ENCODE measurements at regions not wholly inside any gene's neighbourhood (a gene's known extent, or its start where the extent isn't known, plus 50 kb on each side); places are given as distances from the start of the nearest gene placed in this dataset.

DNA sequence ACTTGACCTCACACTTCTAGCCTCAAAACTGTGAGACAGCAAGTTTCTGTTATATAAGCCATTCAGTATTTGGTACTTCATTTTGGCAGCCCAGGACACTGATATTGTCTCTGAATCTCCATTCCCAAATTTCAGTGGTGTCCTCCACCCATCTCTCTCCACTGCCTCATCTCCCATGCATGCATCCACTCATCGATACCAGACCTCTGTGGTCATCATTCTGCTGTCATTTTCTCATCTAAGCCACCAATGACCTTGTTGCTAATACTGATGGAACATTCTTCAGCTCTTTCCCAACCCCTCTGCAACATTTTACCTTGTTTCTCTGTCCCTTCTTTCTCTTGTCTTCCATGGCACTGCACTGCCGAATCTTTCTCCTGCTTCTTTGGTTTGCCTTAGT, 221.8 kb downstream of the SNX18 start:
- DNase-seq, result no peak

- no peak for DNase-seq
Measured at GRCh38 chr5:54738973-54739367, 221.4 kb downstream of the SNX18 start.

DNA sequence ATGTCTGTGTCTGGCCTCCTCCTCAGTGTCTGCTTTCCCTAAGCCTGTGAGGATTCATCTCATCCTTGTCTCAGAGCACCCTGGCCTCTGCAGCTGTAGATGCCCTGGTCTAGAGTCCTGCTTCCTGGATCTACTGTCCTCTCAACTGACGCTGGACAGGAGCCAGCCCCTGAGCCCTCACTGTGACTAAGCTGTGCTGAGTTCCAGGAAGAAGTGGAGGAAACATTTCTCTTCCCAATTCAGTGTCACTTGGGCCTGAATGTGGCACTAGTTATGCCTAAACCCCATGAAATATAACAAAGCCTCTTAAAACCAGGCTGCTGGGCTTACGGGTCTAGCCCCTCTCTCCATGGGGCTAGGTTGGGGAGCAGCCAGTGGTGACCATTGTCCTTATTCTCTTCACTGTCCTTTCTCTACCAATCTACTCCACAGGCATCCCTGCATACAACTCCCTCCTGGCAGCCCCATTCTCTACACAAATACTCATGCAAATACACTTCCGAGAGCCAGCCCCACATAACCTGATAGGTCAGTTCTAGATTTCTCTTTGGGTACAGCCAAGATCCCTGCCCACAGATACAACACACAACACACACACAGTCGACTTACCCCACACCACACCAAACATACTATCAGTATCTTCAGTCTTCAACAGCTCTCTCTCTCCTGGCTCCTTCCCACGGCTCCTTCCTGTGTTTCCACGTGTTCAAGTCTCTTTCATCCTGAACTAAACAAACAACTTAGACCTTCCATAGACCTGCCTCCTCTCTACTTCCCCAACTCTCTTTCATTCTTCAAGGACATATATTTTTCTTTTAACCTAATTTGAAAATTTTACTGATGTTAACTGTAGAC, 220.8 kb downstream of the SNX18 start:
- no peak for DNase-seq

- no peak for DNase-seq
Measured at GRCh38 chr5:54736003-54736797, 218.6 kb downstream of the SNX18 start.

GRCh38 chr5:54733101-54733500, 215.5 kb downstream of the SNX18 start:
- no peak for DNase-seq

DNA sequence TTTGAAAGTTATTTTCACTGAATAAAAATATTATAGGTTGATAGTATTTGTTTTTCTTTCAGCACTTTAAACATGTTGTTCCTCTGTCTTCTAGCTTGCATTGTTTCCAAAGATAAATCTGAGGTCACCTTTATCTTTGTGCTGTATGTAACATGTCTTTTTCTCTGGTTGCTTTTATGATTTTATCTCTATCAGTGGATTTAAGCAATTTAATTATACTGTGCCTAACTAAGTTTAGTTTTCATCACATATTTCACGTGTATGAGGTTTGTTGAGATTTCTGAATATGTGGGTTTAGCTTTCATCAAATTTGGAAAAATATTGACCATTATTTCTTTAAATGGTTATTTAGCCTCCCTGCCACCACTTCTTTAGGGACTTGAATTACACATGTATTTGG, 214.5 kb downstream of the SNX18 start:
- no peak for DNase-seq

DNA sequence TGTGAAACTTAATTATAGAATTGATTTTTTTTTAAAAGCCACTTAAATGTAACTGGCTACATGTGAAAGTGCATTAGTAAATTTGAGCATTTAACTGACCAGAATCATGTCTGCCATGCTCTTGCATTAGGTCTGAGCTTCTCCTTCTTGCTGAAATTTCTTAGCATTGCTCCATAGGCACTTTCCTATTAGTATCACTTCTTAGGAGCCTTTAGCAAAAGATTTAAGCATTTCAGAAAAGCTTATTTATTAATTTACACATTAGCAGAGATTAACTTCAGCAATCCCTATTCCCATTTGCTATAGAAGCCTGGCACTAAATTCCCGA, 211.0 kb downstream of the SNX18 start:
- no peak for DNase-seq

- DNase-seq, result no peak
Measured at GRCh38 chr5:54727874-54728587, 210.5 kb downstream of the SNX18 start.

DNA sequence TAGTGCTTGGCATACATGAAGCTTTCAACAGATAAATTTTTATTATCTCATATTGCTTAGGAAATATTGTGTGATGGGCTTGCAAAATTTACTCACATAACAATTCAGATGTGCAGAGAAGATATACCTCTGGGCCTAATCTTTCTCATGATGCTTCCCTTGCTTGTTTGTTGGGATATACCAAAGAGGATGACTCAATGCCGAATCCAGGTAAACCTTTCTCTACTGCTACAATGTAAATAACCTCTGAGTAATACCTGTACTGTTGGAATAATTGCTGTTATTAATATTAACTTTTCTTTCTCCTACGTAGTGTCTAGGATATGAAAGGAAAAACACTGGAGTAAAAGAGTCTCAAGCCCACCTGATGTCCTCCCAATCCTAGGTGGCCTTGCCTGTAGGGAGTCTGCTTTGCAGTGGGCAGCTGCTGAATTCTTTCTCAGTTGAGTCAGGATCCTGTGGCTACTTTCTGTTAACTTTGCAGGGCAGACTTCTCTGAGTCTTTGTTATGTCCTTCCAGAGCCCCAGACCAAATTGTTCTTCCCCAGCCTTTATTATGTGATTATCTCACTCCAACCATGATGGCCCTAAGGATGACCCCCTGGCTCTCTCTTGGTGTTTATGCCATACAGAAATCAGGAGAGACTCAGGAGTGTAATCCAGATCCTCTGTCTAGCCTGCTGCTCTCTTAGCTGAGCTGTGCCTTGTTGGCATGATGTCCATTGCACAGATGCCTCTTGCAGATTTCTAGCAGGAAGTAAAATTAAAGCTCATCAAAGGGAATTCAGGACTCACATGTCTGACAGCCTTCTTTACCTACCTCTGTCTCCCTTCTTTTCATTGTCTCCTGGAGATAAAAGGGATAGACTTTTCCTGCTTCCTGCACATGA, 208.1 kb downstream of the SNX18 start:
- DNase-seq, result no peak

- no peak for DNase-seq
Measured at GRCh38 chr5:54722846-54723433, 205.4 kb downstream of the SNX18 start.

DNA sequence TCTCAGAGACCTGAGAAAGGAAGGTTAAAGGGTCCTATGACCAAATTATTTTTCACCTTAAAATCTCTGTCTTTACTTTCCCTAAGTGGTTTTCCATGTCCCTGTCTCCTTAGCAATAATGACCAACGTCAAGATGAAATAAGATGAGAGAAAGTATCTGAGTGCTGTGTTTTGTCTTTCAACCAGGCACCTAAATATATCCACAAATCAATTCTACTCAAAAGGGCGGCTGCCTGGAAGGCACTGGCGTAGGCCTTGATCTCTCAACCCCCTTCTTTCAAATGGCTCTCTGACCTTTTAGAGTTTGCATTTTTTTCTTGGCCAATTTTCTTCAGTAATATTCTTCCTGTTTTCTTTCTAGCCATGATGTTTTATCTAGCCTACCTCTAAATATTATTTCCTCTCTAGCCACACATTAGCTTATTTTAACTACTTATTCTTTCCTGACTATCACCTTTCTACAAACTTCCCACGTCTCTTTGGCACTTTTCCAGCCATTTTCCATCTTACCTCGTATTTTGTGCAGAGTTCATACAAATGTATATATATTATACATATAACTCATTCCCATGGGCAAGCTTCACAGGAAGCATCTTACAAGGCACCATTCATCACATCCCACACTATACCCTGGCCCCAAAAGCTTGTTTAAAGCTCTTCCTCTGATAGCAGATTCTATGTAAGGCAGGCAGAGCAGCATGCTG, 204.5 kb downstream of the SNX18 start:
- DNase-seq, result no peak

- no peak for DNase-seq
Measured at GRCh38 chr5:54721116-54721515, 203.6 kb downstream of the SNX18 start.

GRCh38 chr5:54720341-54720740, 202.8 kb downstream of the SNX18 start:
- DNase-seq, result no peak

DNA sequence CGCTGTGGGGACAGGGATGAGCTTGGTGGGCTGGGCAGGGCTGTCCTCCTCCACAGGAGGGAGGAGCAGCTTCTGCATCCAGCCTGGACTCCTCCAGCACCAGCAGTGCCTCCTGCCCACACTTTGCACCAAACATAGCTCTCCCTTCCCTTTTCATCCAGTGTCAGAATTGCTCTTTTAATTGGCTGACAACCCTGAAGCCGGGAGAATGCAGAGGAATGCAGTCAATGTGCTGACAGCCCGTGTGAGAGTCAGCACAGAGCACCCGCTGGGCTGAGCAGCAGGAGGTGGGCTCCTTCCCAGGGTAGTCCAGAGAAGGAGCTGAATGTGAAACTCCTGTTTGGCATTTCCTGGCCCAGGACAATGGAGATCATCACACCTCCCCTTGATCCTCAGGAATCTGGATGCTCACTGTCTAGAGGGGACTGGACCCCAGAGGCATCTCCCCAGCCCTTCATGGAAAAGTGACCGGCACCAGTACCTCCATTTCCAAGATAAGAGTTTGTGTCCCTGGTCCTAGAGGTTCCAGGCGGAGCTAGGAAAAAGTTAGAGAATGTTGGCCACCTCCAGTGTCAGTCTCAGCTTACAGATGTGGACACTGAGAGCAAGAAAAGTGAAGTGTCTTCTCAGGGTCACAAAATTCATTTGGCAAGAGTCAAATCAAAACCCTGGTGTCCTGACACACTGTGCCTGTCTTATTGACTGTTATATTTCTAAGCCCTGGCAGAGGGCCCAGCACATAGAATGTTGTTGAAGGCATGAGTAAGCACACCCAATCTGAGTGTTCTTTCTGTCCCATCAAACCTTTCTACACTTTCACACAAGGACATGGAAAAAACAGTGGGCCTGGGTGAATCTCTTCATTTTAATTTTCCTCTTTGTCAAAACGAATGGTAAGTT, 202.1 kb downstream of the SNX18 start:
- DNase-seq, result peak; percentile 36

- no peak for DNase-seq
Measured at GRCh38 chr5:54718656-54719055, 201.1 kb downstream of the SNX18 start.

DNA sequence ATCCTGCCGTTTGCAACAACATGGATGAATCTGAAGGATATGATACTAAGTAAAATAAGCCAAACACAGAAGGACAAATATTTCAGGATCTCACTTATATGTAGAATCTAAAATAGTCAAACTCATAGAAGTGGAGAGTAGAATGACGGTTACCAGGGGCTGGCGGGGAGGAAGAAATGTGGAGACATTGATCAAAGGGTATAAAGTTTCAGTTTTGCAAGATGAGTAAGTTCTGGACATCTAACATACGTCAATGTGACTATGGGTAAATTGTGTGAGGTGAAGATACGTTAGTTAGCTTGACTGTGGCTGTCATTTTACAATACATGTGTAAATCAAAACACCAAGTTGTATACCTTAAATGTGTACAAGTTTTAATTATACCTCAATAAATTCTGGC, 200.3 kb downstream of the SNX18 start:
- DNase-seq, result peak; percentile 35

DNA sequence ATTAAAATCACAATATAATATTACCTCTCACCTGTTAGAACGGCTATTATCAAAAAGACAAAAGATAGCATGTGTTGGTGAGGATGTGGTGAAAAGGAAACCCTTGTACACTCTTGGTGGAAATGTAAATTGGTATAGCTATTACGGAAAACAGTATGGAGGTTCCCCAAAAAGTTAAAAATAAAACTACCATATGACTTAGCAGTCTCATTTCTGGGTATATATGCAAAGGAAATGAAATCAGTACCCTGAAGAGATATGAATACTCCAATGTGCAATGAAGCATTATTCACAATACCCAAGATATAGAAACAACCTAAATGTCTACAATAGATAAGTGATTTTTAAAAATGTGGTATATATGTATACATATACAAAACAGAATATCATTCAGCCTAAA, 199.9 kb downstream of the SNX18 start:
- DNase-seq, result no peak

GRCh38 chr5:54713923-54714581, 196.5 kb downstream of the SNX18 start:
- DNase-seq, result no peak

DNA sequence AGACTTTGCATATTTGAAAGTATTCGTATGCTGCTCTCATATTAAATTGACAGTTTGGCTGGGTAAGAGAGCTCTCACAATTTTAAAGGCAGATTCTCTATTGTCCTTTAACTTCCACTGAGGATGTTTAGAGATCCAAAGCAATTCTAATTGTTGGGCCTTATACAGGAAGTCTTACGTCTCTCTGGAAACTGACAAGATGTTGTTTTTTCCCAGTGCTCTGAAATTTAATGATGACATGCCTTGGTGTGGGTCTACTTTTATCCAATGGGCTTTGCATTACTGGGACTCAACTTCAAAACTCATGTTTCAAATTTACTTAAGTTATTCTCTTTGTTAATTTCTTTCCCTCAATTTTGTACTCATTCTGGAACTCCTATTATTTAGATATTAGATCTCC, 191.5 kb downstream of the SNX18 start:
- DNase-seq, result no peak

DNA sequence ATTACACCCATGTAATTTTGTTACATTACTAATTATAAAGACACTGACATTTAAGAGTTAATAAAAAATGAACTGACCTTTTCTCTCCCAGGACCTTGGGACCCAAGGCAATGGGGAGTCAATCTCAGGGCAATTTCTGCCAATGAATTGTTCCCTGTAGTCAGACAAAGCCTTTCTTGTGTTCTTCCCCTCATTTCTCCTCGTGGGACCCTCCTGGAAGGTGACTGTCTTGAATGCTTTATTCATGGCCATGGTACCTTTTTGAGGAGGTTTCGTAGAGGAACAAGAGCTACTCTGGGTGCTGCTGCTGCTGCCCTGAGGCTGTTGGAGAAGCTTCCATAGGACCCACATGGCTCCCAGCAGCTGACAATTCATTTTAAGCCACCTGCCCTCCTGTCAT, 190.3 kb downstream of the SNX18 start:
- DNase-seq, result no peak

Data from stimulated activated CD4-positive, alpha-beta T cell treated with anti-CD3 and anti-CD28 coated beads, Interleukin-1b, Interleukin-23, amount 100 ng/mL, for 48 hours (primary cell).